ENCODE measurements at regions not wholly inside any gene's neighbourhood (a gene's known extent, or its start where the extent isn't known, plus 50 kb on each side); places are given as distances from the start of the nearest gene placed in this dataset.
"Not testable (repeated sequence)": the region's sequence is repeated elsewhere in the genome, so short reads cannot be mapped to it uniquely, and the experiment has no call there.

DNA sequence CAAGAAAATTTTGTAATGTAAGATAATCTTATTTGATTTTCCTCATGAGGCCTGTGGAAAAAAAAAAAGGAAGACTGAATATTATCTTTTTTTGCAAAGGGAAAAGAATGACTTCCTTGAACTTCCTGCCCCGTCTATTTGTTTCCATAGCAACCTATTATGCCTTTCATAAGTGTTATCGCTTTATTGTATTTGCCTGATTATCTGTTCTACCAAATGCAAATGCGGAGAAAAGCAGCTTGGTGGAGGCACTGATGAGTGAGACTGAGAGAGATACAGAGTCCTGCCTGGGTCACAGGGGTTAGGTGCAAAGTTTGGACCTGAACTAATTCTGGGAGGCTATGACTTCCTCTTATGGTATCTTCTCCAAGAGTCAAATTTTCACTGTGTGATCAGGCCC, 334.0 kb upstream of the KCNMB2 start:
- DNase-seq = no peak

- DNase-seq = no peak
These were observed 333.1 kb upstream of the KCNMB2 start for GRCh38 chr3:178203165-178203564.

GRCh38 chr3:178203650-178204049, 332.6 kb upstream of the KCNMB2 start:
- no peak for DNase-seq

DNA sequence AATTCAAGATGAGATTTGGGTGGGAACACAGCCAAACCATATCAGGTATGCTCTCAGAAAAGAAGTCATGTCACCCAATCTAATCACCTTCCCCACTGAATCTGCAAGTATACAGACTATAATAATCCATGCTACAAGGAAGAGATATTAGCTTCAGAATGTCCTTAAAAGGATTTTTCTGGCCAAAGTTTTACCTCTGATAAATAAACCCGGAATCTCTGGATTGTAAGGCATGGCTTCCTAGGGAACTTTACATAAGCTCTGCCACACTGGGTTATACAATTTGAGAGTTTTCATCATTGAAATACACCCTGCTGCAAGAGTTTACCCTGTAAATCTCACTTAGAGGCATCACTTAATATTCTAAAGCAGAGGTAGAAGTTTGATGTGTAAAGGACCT, 330.5 kb upstream of the KCNMB2 start:
- no peak for DNase-seq

- no peak for DNase-seq
These were observed 329.7 kb upstream of the KCNMB2 start for GRCh38 chr3:178206521-178206920.

DNA sequence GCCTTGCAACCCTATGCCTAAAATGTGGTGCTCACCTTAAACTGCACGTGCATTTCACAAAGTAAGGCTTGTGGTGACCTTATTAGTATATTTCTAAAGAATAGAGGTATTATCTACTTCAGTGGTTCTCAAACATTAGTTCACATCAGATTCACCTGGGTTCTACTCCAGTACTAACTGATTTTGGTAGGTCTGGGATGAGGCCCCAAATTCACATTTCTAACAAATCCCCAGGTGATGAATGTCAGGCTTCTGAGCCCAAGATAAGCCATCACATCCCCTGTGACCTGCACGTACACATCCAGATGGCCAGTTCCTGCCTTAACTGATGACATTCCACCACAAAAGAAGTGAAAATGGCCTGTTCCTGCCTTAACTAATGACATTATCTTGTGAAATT, 329.1 kb upstream of the KCNMB2 start:
- DNase-seq = not testable (repeated sequence)

GRCh38 chr3:178207627-178208026, 328.6 kb upstream of the KCNMB2 start:
- not testable (repeated sequence) for DNase-seq

DNA sequence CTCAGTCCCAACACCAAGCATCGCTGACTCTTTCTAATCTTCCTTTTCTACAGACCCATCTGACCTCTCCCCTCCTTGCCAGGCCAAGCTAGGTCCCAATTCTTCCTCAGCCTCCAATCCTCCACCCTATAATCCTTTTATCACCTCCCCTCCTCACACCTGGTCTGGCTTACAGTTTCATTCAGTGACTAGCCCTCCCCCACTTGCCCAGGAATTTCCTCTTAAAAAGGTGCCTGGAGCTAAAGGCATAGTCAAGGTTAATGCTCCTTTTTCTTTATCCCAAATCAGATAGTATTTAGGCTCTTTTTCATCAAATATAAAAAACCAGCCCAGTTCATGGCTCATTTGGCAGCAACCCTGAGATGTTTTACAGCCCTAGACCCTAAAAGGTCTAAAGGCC, 327.1 kb upstream of the KCNMB2 start:
- not testable (repeated sequence) for DNase-seq

GRCh38 chr3:178209618-178210017, 326.6 kb upstream of the KCNMB2 start:
- not testable (repeated sequence) for DNase-seq

DNA sequence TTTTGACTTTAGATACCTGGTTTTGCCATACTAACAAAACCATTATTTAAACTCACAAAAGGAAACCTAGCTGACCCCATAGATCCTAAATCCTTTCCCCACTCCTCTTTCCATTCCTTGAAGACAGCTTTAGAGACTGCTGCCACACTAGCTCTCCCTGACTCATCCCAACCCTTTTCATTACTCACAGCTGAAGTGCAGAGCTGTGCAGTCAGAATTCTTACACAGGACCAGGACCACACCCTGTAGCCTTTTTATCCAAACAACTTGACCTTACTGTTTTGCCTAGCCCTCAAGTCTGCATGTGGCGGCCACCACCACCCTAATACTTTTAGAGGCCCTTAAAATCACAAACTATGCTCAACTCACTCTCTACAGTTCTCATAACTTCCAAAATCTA, 325.1 kb upstream of the KCNMB2 start:
- DNase-seq = not testable (repeated sequence)

GRCh38 chr3:178217479-178217878, 318.8 kb upstream of the KCNMB2 start:
- DNase-seq = no peak

- DNase-seq = no peak
These were observed 318.0 kb upstream of the KCNMB2 start for GRCh38 chr3:178218231-178218630.

DNA sequence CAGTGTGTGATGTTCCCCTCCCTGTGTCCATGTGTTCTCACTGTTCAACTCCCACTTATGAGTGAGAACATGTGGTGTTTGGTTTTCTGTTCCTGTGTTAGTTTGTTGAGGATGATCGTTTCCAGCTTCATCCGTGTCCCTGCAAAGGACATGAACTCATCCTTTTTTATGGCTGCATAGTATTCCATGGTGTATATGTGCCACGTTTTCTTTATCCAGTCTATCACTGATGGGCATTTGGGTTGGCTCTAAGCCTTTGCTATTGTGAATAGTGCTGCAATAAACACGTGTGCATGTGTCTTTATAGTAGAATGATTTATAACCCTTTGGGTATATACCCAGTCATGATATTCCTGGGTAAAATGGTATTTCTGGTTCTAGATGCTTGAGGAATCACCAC, 316.6 kb upstream of the KCNMB2 start:
- not testable (repeated sequence) for DNase-seq

DNA sequence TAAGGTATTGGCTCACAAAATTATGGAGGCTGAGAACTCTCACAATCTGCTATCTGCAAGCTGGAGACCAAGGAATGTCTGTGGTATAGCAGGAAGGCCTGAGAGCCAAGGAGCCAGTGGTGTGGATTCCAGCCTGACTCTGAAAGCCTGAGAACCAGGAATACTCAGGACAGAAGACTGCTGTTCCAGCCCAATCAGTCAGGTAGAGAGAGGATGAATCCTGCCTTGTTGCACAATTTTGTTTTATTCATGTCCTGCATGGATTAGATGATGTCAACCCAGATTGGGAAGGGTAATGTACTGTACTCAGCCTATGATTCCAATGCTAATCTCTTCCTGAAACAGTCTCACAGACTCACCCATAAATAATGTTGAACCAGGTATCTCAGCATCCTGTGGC, 312.4 kb upstream of the KCNMB2 start:
- DNase-seq = no peak

GRCh38 chr3:178226094-178226493, 310.1 kb upstream of the KCNMB2 start:
- no peak for DNase-seq

DNA sequence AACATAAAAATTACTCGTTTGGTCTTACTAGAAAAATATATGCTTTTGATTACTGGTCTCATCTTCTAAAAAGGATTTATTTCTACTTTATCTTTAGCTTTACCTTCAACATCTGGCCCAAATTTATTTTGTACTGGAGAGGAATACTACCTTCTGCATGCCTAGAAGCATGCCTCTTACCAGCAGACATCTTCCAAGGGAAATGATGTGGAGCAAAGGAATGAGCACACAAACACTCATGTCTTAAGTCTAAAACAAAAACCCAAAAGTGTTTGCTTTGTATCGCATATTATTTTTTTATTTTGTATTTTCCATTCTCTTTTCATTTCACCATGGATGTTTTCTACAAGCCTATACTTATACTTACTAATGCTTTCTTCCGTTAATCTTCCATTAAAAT, 304.6 kb upstream of the KCNMB2 start:
- DNase-seq = no peak

- no peak for DNase-seq
These were observed 302.7 kb upstream of the KCNMB2 start for GRCh38 chr3:178233371-178234071.

- no peak for DNase-seq
These were observed 299.5 kb upstream of the KCNMB2 start for GRCh38 chr3:178236555-178237277.

GRCh38 chr3:178238179-178238578, 298.1 kb upstream of the KCNMB2 start:
- no peak for DNase-seq

DNA sequence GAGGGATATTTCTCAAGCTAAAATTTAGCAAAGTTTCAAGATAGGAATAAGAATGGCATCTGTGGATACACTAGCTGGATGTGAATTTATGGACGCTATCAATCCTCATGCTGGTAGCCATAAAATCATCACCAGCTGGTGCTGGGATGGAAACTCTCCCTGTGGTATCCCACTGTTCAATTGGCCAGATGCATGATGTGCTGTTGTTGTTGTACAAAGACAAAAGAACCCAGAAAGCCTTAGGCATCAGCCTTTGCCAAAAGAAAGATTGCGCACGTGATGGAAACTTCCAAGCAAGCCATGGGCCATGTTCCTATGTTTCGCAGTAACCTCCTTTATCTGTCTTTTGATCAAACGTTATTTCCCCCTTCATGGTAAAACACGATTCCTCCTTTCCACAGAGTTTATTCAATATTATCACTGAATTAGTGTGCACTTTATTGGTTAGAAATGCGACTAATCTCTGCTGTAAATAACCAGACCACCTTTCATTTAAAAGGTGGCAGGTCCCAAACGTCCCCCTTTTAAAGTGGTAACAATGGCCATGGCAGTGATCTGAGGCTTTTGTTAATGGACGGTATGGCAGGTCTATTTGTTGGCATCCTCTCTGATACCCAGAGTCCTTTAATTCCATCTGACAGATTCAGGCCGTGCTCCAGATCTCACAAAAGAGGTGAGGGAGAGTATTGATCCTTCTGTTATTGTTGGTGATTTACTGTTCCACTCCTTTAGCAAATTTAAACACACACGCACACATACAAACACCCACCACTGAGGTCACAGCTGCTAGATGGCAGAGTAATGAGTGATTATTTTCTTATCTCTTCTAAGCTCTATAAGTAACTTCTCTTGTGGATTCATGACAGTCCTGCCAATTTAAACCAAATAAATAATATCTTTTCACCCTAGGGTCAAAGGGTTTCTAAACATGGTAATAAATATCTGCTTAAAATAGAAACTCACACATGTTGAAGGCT, 291.2 kb upstream of the KCNMB2 start:
- DNase-seq = no peak

GRCh38 chr3:178246004-178246403, 290.2 kb upstream of the KCNMB2 start:
- DNase-seq = no peak

GRCh38 chr3:178255315-178255714, 280.9 kb upstream of the KCNMB2 start:
- DNase-seq = no peak

DNA sequence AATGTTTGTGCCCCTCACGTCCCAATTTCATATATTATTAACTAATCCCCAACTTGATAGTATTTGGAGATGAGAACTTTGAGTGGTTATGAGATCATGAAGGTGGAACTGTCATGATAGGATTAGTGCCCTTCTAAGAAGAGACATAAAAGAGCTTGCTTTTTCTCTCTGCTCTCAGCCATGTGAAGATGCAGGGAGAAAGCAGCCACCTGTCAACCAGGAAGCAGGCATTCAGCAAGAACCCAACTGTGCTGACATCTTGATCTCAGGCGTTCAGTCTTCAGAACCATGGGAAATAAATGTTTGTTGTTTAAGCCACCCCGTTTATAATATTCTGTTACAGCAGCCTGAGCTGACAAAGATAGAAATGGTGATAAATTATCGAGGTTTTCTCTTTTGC, 278.7 kb upstream of the KCNMB2 start:
- no peak for DNase-seq

All from DMS153 (cell line).